ENCODE measurements at regions not wholly inside any gene's neighbourhood (a gene's known extent, or its start where the extent isn't known, plus 50 kb on each side); places are given as distances from the start of the nearest gene placed in this dataset.
A peak's percentile ranks its signal among the peaks of the same experiment; 100 is the strongest.

DNA sequence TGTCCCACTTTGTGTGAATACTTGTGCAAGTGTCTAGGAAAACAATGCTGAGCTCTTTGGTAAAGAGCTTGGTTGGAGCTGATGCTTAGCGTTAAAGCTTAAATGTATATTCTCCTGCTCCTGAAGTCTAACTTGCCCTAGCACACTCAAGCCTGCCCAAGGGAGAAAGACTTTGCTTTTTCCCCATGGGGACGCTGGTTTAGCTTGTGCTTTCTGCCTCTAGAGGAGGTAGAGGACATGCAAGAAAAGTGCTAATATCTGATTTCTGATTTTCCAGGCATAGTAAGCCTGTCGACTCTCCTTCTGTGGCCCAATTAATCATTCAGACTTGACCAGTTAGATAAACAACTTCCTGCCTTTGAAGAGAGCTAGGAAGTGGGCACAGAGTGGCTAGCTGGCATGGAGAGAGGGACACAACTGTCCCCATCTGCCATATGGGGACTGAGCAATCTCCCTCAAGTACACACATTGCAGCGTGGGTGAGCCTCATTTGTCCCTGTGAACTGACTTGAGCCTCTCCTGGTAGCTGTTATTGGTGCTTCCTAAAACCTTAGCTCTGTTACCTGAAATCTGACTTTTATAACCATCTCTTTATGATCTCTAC lies 348.4 kb downstream of the BRINP1 start:
- no peak for DNase-seq

DNA sequence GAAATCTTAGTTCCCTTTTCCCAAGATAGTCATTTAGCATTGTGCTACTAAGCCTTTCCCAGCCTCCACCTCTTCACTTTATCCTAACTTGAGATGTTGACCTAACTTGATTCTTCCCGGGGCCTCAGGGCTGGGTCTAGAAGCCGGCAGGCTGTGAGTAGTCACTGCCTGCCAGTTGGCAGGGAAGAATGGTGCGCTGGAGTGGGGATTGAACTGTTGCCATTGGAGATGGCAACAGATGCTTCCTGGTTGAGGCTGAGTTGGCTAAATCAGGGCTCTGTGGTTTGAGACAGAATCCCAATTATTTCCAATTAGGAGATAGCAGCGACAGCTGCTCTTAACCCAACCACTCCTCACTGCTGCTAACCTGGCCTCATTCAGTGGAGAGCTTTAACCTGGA lies 343.1 kb downstream of the BRINP1 start:
- peak; percentile 50 for DNase-seq

- DNase-seq = no peak
These were observed 341.1 kb downstream of the BRINP1 start for GRCh38 chr9:119027901-119028699.

DNA sequence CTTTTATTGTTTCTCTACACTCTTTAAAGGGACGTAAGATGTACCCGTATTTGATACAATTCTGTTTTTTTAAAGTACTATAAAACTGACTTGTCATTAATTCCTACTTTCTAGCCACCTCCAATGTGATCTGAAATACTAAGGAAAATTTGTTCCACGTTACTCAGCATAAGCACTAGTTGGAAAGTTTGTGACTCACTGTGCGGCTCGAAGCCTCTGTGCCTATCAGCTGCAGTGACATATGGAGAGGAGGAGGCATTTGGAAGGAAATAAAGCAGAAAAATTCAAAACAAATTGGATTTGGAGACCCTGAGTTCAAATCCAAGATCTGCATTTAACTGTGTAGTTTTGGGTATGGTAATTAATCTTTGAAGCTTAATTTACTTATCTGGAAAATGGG lies 339.3 kb downstream of the BRINP1 start:
- no peak for DNase-seq

GRCh38 chr9:119033596-119033995 lies 335.6 kb downstream of the BRINP1 start:
- no peak for DNase-seq

GRCh38 chr9:119036969-119037368 lies 332.3 kb downstream of the BRINP1 start:
- no peak for DNase-seq

- no peak for DNase-seq
These were observed 325.2 kb downstream of the BRINP1 start for GRCh38 chr9:119043996-119044395.

- DNase-seq = no peak
These were observed 324.4 kb downstream of the BRINP1 start for GRCh38 chr9:119044806-119045205.

DNA sequence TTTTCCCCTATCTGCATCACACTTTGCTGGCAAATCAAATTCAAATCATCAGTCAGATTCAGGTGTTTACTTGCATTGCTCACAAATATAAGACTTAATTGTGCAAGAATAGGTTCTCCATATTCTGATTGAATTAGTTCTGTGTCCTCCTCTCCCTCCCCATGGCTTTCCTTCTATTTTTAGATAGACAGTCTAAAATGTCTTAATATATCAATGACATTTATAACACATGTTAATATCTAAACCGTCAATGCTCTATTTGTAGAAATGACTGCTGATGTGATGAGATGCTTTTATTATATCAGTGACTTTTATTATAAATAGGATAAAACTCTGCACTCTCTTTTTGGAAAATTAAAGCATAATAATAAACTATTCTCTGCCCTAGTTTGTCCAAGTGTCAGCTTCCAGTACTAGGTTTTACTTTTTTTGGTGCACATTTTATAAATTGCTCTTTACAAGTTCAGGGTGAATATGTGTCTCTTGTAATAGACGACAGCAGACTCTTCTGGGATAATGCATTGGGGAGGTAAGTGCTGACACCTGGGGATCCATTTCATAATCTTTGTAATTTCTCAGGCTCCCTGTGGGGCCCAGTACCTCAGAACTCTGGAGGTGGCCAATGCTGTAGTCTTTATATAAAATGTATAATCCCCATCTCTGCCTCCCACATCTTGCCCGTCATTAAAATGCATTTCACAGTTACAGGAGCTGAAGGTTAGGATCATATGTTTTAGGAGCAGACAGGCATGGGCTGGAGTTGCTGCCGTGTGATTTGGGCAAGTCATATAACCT lies 321.5 kb downstream of the BRINP1 start:
- no peak for DNase-seq

- DNase-seq = no peak
These were observed 319.0 kb downstream of the BRINP1 start for GRCh38 chr9:119050281-119050680.

- DNase-seq = no peak
These were observed 316.8 kb downstream of the BRINP1 start for GRCh38 chr9:119052339-119053030.

DNA sequence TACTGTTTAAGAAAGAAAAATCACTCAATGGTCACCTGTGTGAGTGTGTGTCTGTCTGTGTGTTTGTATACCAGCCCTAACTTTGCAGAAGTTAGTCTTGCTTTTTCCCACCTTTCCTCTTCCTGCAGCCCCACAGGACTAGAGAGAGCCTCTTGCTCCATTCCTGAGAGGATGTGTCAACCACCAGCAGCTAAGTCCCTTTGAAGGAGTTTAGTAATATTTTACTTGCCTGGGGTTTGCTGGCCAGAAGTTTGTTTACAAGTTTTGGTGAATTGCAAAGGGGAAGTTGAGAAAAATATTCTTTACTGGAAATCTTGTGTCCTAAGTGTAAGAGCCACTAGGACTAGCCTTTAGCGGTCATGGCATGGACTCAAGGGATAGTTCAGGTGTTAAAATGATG lies 316.2 kb downstream of the BRINP1 start:
- no peak for DNase-seq

DNA sequence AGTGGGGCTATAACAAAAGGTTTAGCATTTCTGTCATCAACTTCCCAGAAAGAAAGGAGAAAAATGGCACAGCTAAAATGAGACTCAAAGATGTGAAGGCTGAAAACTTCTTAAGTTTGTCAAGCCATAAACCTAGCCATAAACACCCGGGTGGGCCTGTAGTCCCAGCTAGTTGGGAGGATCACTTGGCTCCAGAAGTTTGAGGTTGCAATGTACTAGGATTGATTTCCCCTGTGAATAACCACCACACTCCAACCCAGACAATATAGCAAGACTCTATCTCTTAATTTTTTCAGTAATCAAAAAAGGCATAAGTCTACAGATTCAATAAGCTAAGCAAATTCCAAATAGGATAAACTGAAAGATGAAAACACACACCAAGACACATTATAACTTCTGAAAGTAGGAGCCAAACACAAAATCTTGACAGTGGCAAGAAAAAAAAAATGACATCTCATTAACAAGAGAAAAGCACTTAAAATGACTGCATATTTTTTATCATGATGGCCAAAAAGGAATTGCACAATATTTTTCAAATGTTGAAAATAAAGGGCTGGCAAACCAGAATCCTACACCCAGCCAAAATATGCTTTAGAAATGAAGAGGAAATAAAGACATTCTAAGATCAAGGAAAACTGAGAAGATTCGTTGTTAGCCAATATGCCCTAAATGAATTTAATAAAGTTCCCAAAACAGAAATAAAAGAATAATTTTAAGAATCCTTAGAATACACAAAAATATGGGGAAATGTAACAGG lies 308.4 kb downstream of the BRINP1 start:
- DNase-seq = no peak

DNA sequence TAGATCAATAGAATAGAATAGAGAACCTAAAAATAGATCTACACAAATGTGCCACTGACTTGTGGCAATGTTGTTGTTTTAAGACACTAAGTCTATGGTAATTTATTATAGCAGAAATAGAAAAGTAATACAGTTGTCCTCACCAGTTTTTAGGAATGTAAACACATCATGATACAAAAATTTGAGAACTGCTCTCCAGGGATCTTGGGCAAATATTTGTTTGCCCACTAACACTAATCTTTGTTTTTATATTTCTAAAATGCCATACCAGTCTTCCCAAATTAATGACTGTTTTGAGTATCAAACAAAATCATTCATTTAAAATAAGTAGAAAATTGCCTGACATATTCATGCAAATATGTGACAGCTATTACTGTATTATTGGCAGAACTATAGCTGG lies 297.6 kb downstream of the BRINP1 start:
- DNase-seq = no peak

DNA sequence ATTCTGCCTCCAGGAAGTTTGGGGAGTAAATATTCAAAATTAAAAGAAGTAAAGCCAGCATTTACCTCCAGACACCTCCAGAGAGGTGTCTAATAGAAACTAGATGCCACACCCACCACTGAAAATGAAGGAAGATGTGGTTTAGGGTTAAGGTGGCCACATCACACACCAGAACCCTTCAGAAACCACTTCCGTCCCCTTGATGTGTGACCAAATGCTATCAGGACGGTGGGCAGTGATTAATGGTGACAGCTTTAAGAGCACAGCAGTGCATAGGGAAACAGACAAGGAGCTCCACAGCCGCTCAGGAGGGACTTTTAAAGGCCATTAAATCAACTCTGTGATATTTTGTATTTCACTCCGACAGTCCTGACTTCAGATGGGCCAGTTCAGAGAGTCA lies 295.2 kb downstream of the BRINP1 start:
- no peak for DNase-seq

- no peak for DNase-seq
These were observed 291.2 kb downstream of the BRINP1 start for GRCh38 chr9:119078015-119078414.

GRCh38 chr9:119083673-119084072 lies 285.6 kb downstream of the BRINP1 start:
- DNase-seq = no peak

DNA sequence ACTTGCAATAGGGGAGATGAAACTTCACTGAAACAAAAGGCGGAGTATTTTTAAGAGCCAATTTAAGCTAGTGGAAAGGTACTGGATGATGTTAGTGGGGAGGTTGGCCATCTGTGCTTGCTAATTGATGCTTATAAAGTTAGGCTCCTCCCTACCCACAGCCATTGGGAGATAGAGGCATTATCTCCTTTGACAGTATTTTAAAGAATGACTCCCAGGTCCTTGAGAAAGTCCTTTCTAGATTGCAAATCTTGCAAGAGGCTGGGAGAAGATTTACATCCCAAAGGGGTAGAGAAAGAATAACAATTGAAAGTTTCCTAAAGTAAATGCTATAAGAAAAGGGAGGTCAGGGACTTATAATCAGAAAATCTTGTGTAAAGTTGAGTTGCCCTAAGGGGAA lies 282.6 kb downstream of the BRINP1 start:
- DNase-seq = no peak

GRCh38 chr9:119088002-119088547 lies 281.2 kb downstream of the BRINP1 start:
- DNase-seq = peak; percentile 6

- no peak for DNase-seq
These were observed 278.2 kb downstream of the BRINP1 start for GRCh38 chr9:119091074-119091473.

- no peak for DNase-seq
These were observed 277.1 kb downstream of the BRINP1 start for GRCh38 chr9:119092125-119092524.

DNA sequence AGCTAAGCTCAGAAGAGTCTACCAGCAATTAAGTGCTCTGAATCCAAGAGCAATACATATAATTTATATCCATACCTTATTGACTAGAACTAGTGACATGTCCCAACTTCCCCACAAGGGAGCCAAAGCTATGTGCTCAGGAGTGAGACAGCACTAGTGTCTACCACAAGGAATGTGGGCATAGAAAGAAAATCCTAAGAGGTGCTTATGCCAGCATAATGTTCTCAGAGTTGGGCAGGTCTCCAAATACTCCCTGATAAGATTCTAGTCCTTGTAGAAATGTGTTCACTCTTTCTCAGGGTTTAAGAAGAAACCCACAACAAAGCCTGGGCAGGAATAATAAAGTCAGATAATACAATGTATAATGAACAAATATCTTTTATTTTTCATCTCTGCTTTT lies 275.1 kb downstream of the BRINP1 start:
- DNase-seq = no peak

Measured in tongue (tissue), 1 donor.